ENCODE measurements at regions not wholly inside any gene's neighbourhood (a gene's known extent, or its start where the extent isn't known, plus 50 kb on each side); places are given as distances from the start of the nearest gene placed in this dataset.

DNA sequence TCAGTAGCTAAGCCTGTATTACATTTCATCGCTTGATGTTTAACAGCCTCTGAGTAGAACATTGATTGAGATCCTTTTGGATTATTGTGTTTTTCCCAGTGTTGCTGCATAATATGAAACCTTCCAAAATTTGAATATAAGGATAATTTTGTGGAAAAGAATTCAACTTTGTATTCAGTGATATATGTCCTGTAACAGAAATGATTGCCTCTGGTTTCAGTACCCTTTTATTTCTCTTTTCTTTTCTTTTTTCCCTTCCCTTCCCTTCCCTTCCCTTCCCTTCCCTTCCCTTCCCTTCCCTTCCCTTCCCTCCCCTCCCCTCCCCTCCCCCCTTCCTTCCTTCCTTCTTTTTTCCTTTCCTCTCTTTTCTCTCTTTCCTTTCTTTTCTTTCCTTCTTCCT is 74.6 kb downstream of the UTRN start:
- TF ChIP-seq, protein P1, sequence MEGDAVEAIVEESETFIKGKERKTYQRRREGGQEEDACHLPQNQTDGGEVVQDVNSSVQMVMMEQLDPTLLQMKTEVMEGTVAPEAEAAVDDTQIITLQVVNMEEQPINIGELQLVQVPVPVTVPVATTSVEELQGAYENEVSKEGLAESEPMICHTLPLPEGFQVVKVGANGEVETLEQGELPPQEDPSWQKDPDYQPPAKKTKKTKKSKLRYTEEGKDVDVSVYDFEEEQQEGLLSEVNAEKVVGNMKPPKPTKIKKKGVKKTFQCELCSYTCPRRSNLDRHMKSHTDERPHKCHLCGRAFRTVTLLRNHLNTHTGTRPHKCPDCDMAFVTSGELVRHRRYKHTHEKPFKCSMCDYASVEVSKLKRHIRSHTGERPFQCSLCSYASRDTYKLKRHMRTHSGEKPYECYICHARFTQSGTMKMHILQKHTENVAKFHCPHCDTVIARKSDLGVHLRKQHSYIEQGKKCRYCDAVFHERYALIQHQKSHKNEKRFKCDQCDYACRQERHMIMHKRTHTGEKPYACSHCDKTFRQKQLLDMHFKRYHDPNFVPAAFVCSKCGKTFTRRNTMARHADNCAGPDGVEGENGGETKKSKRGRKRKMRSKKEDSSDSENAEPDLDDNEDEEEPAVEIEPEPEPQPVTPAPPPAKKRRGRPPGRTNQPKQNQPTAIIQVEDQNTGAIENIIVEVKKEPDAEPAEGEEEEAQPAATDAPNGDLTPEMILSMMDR (IDR thresholded peaks at IDR 0.05; ENCODE audit: extremely low read depth, low read depth, low read length) = no peak
- no peak for DNase-seq (ENCODE audit: insufficient read length, low spot score, missing footprints)
- no peak overlapping the region for H3K4me3 ChIP-seq (ENCODE audit: insufficient read depth, low read length)
- no peak overlapping the region for H3K27ac ChIP-seq (ENCODE audit: low read depth, low read length)
- H3K4me2 ChIP-seq (ENCODE audit: insufficient read depth, low read length) = no peak overlapping the region
- peaks cover 30% of the 10 kb centered on the region for H4K20me1 ChIP-seq (ENCODE audit: insufficient read depth, low read length)
- no peaks in the 10 kb centered on the region for H3K27me3 ChIP-seq (ENCODE audit: insufficient read depth, low read length)
- H3K9me3 ChIP-seq (ENCODE audit: low read depth, low read length) = no peaks in the 10 kb centered on the region
- peaks cover 10% of the 10 kb centered on the region for H3K4me1 ChIP-seq (ENCODE audit: insufficient read depth, low read length)
- H2AFZ ChIP-seq (ENCODE audit: low read length) = no peak overlapping the region
- peaks cover 85% of the 10 kb centered on the region for H3K79me2 ChIP-seq (ENCODE audit: insufficient read depth, low read length)
- no peaks in the 10 kb centered on the region for H3K36me3 ChIP-seq (ENCODE audit: insufficient read depth, low read length)

DNA sequence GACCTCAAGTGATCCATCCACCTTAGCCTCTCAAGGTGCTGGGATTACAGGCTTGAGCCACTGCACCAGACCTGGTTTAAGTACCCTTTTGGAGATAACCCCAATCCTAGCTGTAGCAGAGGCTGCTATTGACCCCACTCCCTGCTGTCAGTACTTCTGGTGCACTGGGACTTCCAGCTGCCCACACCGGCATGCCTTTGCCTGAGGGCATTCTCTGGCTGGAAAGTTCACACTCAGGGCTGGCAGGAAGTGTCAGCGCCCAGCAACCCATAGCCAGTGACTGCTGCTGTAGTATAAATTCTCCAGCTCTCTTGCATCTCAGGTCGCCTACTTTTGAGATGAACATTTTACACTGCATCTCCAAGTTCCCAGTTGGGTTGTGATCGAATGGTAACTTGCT is 75.3 kb downstream of the UTRN start:
- DNase-seq (ENCODE audit: insufficient read length, low spot score, missing footprints) = no peak
- TF ChIP-seq, protein P1 (IDR thresholded peaks at IDR 0.05; ENCODE audit: extremely low read depth, low read depth, low read length) = no peak
- H3K4me3 ChIP-seq (ENCODE audit: insufficient read depth, low read length) = no peak overlapping the region
- H3K4me2 ChIP-seq (ENCODE audit: insufficient read depth, low read length) = no peak overlapping the region
- H3K79me2 ChIP-seq (ENCODE audit: insufficient read depth, low read length) = peaks cover 84% of the 10 kb centered on the region
- H3K27me3 ChIP-seq (ENCODE audit: insufficient read depth, low read length) = no peaks in the 10 kb centered on the region
- H3K4me1 ChIP-seq (ENCODE audit: insufficient read depth, low read length) = peaks cover 16% of the 10 kb centered on the region
- peaks cover 31% of the 10 kb centered on the region for H4K20me1 ChIP-seq (ENCODE audit: insufficient read depth, low read length)
- H3K27ac ChIP-seq (ENCODE audit: low read depth, low read length) = no peak overlapping the region
- no peaks in the 10 kb centered on the region for H3K9me3 ChIP-seq (ENCODE audit: low read depth, low read length)
- H3K36me3 ChIP-seq (ENCODE audit: insufficient read depth, low read length) = no peaks in the 10 kb centered on the region
- no peak overlapping the region for H2AFZ ChIP-seq (ENCODE audit: low read length)

DNA sequence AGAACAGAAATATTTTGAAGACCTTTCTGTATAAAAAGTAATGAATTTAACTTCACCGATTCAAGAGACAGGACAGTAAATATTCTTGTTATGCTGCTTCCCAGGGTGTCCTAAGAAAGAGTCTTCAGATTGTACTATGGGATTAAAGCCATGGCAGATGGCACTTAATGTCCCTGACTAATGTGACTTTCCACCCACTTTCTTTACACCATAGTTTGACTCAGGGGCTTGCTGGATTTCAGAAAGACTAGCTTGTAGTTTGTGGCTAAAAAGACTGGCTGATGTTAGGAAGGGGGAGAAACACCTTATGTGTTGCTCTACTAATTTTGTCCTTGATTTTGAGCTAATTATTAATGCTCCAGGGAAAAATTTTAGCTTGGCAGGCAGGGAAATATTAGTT is 75.9 kb downstream of the UTRN start:
- TF ChIP-seq, protein P1 (IDR thresholded peaks at IDR 0.05; ENCODE audit: extremely low read depth, low read depth, low read length) = no peak
- peaks cover 16% of the 10 kb centered on the region for H3K4me1 ChIP-seq (ENCODE audit: insufficient read depth, low read length)
- no peaks in the 10 kb centered on the region for H3K9me3 ChIP-seq (ENCODE audit: low read depth, low read length)
- DNase-seq (ENCODE audit: insufficient read length, low spot score, missing footprints) = no peak
- H2AFZ ChIP-seq (ENCODE audit: low read length) = no peak overlapping the region
- peaks cover 31% of the 10 kb centered on the region for H4K20me1 ChIP-seq (ENCODE audit: insufficient read depth, low read length)
- no peak overlapping the region for H3K27ac ChIP-seq (ENCODE audit: low read depth, low read length)
- no peaks in the 10 kb centered on the region for H3K27me3 ChIP-seq (ENCODE audit: insufficient read depth, low read length)
- H3K36me3 ChIP-seq (ENCODE audit: insufficient read depth, low read length) = no peaks in the 10 kb centered on the region
- no peak overlapping the region for H3K4me3 ChIP-seq (ENCODE audit: insufficient read depth, low read length)
- H3K4me2 ChIP-seq (ENCODE audit: insufficient read depth, low read length) = no peak overlapping the region
- H3K79me2 ChIP-seq (ENCODE audit: insufficient read depth, low read length) = peaks cover 86% of the 10 kb centered on the region

DNA sequence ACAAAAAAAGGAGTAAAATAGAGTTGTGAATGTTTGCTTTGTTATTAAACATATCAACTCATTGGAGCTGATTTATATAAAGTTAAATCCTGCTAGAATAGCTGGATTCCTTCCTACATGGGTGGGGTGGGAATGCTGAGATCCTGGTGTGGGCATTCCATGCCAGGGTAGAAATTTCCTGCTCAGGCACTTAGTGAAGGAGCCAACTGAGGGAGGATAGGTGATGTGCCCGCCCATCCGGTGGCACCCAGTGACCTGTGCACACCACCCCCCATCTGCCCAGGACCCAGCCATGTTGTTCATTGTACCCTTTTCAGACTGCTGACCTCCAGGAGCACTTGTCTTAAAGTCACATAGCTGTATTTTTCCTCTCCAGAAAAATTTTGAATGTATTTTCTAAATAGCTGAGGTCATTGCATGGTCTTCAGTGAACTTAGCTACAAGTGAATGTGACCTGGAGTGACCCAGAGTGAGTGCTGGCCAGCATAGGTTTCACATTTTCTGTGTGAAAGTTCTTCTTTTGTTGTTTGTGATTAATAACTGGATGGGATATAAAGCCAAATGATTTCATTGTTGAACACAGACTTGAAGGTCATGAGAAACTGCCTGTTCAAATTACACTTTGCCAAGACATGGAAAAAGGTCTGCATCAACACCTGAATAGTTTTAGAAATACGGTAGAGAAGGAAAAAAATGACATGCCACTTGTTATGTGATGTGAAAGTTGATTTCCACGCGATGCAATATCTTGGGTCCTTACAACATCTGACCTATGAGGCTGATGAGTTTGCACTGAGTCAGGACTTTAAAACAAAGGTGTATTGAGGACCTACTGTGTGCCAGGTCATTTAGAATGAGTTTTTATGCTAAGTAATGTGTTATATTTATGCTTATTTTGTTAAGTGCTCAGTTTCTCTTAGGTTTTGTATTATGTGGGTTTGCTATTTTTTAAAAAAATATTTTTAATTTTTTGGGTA is 77.2 kb downstream of the UTRN start:
- no peak for DNase-seq (ENCODE audit: insufficient read length, low spot score, missing footprints)
- Histone ChIP-seq H3K27me3 (ENCODE audit: insufficient read depth, low read length) (no peaks in the 10 kb centered on the region), H3K9me3 (ENCODE audit: low read depth, low read length) (no peaks in the 10 kb centered on the region), H3K27ac (ENCODE audit: low read depth, low read length) (no peak overlapping the region), H3K79me2 (ENCODE audit: insufficient read depth, low read length) (peaks cover 86% of the 10 kb centered on the region), H3K4me2 (ENCODE audit: insufficient read depth, low read length) (no peak overlapping the region), H3K4me1 (ENCODE audit: insufficient read depth, low read length) (peaks cover 16% of the 10 kb centered on the region), H2AFZ (ENCODE audit: low read length) (no peak overlapping the region), H3K4me3 (ENCODE audit: insufficient read depth, low read length) (no peak overlapping the region), H4K20me1 (ENCODE audit: insufficient read depth, low read length) (peaks cover 31% of the 10 kb centered on the region), H3K36me3 (ENCODE audit: insufficient read depth, low read length) (no peaks in the 10 kb centered on the region)
- TF ChIP-seq, protein P1 (IDR thresholded peaks at IDR 0.05; ENCODE audit: extremely low read depth, low read depth, low read length) = no peak

Data from osteoblast (primary cell).